Naive thymus-derived CD4-positive, alpha-beta T cell (primary cell): ENCODE measurements at regions not wholly inside any gene's neighbourhood (a gene's known extent, or its start where the extent isn't known, plus 50 kb on each side); places are given as distances from the start of the nearest gene placed in this dataset.

ENCODE experiments used
- ATAC-seq: fragments of 150-1000 bp; cut with Tn5 transposase; 2 replicates; pipeline ENCODE4 v1.10.0; 2021; ENCODE audit warnings: mild to moderate bottlenecking, moderate library complexity
- CTCF ChIA-PET: fragments of 350-600 bp; sonication (Branson Sonifier 250); formaldehyde crosslinking; loops from one replicate; lab custom pipeline; 2021; ENCODE audit warnings: antibody characterized with exemption; lab: Charles Lee
- POLR2A ChIA-PET: fragments of 350-600 bp; sonication (Branson Sonifier 250); formaldehyde crosslinking; loops from one replicate; lab custom pipeline; 2021; ENCODE audit warnings: antibody characterized with exemption, inconsistent platforms; lab: Charles Lee
- DNase-seq, 9 donors: peaks; one replicate each; pipeline versions ENCODE4 v3.0.0 to v3.0.0-alpha.2; 2020 to 2022; ENCODE audit warnings: mixed read lengths in 1 of 9
- H3K27ac ChIP-seq: one replicate; pipeline ENCODE4 v1.7.0; 2013; ENCODE audit warnings: mild to moderate bottlenecking, low read depth, low read length, moderate library complexity
- H3K27me3 ChIP-seq, 2 donors: one replicate each; pipeline ENCODE4 v1.7.0; 2013; ENCODE audit warnings: low read length in 2 of 2, mild to moderate bottlenecking in 2 of 2, moderate library complexity in 2 of 2; ENCODE audit not compliant: control insufficient read depth in 2 of 2, insufficient read depth in 2 of 2
- H3K36me3 ChIP-seq, 3 experiments: 1 replicate in 2 of 3; 2 replicates in 1 of 3; pipeline ENCODE4 v1.7.0; 2013; ENCODE audit warnings: low read length in 3 of 3, mild to moderate bottlenecking in 3 of 3, moderate library complexity in 1 of 3; ENCODE audit not compliant: insufficient read depth in 3 of 3, control insufficient read depth in 2 of 3
- H3K4me1 ChIP-seq, 2 donors: one replicate each; pipeline ENCODE4 v1.7.0; 2013; ENCODE audit warnings: low read length in 2 of 2, mild to moderate bottlenecking in 2 of 2, moderate library complexity in 1 of 2; ENCODE audit not compliant: control insufficient read depth in 2 of 2, insufficient read depth in 2 of 2
- H3K4me3 ChIP-seq: 2 replicates; pipeline ENCODE4 v1.7.0; 2013; ENCODE audit warnings: mild to moderate bottlenecking, low read length
- H3K9me3 ChIP-seq, 3 experiments: 1 replicate in 2 of 3; 2 replicates in 1 of 3; pipeline ENCODE4 v1.7.0; 2013; ENCODE audit warnings: low read length in 3 of 3; ENCODE audit not compliant: control insufficient read depth in 2 of 3
- H3K27ac Mint-ChIP-seq, 9 donors: one replicate each; pipeline ENCODE4 v1.8.0; 2020 to 2022; ENCODE audit warnings: mixed read lengths in 9 of 9, mild to moderate bottlenecking in 8 of 9, moderate library complexity in 5 of 9, inconsistent platforms in 2 of 9
- H3K27me3 Mint-ChIP-seq, 5 donors: one replicate each; pipeline ENCODE4 v1.8.0; 2021 to 2022; ENCODE audit warnings: mixed read lengths in 5 of 5, mild to moderate bottlenecking in 1 of 5
- H3K36me3 Mint-ChIP-seq, 5 donors: one replicate each; pipeline ENCODE4 v1.8.0; 2020 to 2022; ENCODE audit warnings: mixed read lengths in 5 of 5, mild to moderate bottlenecking in 3 of 5, inconsistent platforms in 1 of 5
- H3K4me1 Mint-ChIP-seq, 7 donors: one replicate each; pipeline ENCODE4 v1.8.0; 2020 to 2022; ENCODE audit warnings: mixed read lengths in 7 of 7, mild to moderate bottlenecking in 3 of 7, inconsistent platforms in 1 of 7
- H3K4me3 Mint-ChIP-seq, 10 donors: one replicate each; pipeline ENCODE4 v1.8.0; 2020 to 2022; ENCODE audit warnings: mild to moderate bottlenecking in 10 of 10, mixed read lengths in 10 of 10, moderate library complexity in 6 of 10, inconsistent platforms in 2 of 10
- H3K9me3 Mint-ChIP-seq, 11 donors: one replicate each; pipeline ENCODE4 v1.8.0; 2020 to 2022; ENCODE audit warnings: mixed read lengths in 11 of 11, mild to moderate bottlenecking in 4 of 11, inconsistent platforms in 1 of 11, moderate library complexity in 1 of 11
- intact Hi-C, 2 donors: fragments of 100-400 bp; cut with micrococcal nuclease; formaldehyde crosslinking; loops; one replicate each; pipeline ENCODE4 v1.15.1; 2023

DNA sequence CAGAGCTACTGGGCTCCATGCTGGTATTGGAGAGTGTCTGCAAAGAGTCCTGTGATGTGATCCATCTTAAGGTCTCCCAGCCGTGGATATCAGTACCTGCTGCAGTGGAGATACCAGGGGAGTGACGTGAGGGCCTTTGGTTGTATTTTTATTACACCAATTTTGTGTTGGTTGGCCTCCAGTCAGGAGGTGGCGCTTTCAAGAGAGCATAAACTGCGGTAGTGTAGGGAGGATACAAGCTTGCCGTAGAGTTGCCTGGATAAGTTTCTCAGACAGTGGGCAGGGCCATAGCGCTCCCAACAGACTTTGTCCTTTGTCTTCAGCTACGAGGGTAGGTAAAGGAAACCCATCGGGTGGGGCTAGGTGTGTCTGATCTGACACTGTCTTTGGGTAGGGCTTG, 113.0 kb upstream of the CEP162 start:
- H3K4me3 Mint-ChIP-seq: no peak overlapping the region
- H3K36me3 Mint-ChIP-seq: no peaks in the 10 kb centered on the region
- no peak overlapping the region for H3K27ac Mint-ChIP-seq
- H3K27me3 Mint-ChIP-seq: no peaks in the 10 kb centered on the region
- peaks cover 0 to 34% (median 11%) of the 10 kb centered on the region in 11 donors for H3K9me3 Mint-ChIP-seq
- no peaks in the 10 kb centered on the region for H3K4me1 Mint-ChIP-seq
- Histone ChIP-seq H3K27ac (no peak overlapping the region), H3K36me3 (no peaks in the 10 kb centered on the region), H3K27me3 (no peaks in the 10 kb centered on the region), H3K4me3 (no peak overlapping the region), H3K9me3 (no peaks in the 10 kb centered on the region), H3K4me1 (no peaks in the 10 kb centered on the region)
- intact Hi-C loops: no loop called here
- CTCF ChIA-PET: no interaction called here
- POLR2A ChIA-PET: no interaction called here
- no peak for ATAC-seq
- DNase-seq: no peak

DNA sequence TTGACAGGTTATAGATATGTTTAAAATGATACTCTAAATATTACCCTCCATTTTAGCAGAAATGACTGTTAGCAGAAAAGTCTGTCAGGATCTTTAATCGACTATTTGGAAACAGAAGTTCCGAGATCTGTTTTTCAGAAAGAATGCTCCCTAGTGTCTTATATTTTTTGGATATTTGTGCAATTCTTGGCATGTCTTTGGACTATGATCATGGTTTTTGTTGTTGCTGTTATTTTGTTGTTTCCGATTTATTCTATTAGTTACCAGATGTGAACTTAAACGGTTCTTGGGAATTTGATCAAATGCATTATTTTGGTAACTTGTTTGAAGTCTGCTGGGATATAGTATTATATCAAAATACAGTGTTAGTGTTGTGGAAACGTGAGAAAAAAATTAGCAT, 106.4 kb upstream of the CEP162 start:
- Histone ChIP-seq H3K9me3 (no peaks in the 10 kb centered on the region), H3K4me3 (no peak overlapping the region), H3K4me1 (no peaks in the 10 kb centered on the region), H3K27me3 (no peaks in the 10 kb centered on the region), H3K36me3 (no peaks in the 10 kb centered on the region), H3K27ac (no peak overlapping the region)
- peaks cover 0 to 28% (median 7%) of the 10 kb centered on the region in 11 donors for H3K9me3 Mint-ChIP-seq
- POLR2A ChIA-PET: no interaction called here
- H3K27ac Mint-ChIP-seq: no peak overlapping the region
- intact Hi-C loops: no loop called here
- CTCF ChIA-PET: no interaction called here
- no peaks in the 10 kb centered on the region for H3K4me1 Mint-ChIP-seq
- no peaks in the 10 kb centered on the region for H3K27me3 Mint-ChIP-seq
- DNase-seq (no peak), ATAC-seq (no peak)
- H3K36me3 Mint-ChIP-seq: no peaks in the 10 kb centered on the region
- H3K4me3 Mint-ChIP-seq: no peak overlapping the region

DNA sequence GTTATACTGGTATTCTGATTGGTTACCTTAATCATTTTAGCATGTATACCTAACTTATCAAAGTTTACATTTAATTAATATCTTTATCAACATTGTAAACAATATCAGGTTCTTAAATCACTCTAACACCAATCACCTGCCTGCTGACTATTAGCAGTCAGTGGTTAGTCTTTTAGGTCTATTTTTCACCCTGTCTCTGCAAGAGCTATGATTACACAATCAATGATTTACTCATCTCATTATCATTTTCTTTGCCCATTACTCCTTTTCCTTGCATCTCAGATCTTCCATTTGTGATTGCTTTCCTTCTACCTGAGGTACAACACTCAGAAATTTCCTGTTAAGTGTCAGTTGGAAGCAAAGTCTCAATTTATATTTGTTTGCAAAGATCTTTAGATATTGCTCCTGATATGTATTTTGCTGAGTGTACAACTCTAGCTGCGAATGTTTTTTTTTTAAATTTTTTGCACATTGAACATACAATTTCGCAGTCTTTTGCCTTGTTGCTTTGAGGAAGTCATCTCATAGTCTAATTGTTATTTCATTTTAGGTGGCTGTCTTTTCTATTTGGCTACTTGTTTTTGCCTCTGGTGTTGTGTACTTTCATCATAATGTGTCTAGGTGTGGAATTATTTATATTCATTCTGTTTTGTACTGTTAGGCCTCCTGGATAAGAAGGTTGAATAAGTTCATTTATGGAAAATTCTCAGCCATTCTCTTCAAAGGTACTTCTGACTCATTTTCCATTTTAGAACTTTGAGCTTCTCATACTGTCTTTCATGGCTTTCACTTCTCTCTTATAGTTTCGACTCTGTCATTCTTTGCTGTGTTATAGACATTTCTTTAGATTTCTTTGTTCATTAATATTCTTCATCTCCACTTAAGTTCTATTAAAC, 104.9 kb upstream of the CEP162 start:
- no peaks in the 10 kb centered on the region for H3K4me1 Mint-ChIP-seq
- Histone ChIP-seq H3K9me3 (no peaks in the 10 kb centered on the region), H3K4me3 (no peak overlapping the region), H3K4me1 (no peaks in the 10 kb centered on the region), H3K27ac (no peak overlapping the region), H3K36me3 (no peaks in the 10 kb centered on the region), H3K27me3 (no peaks in the 10 kb centered on the region)
- ATAC-seq (no peak), DNase-seq (no peak)
- H3K27ac Mint-ChIP-seq: no peak overlapping the region
- peaks cover 0 to 19% (median 7%) of the 10 kb centered on the region in 11 donors for H3K9me3 Mint-ChIP-seq
- ChIA-PET POLR2A (no interaction called here), CTCF (no interaction called here)
- H3K4me3 Mint-ChIP-seq: no peak overlapping the region
- no peaks in the 10 kb centered on the region for H3K27me3 Mint-ChIP-seq
- intact Hi-C loops: no loop called here
- no peaks in the 10 kb centered on the region for H3K36me3 Mint-ChIP-seq

DNA sequence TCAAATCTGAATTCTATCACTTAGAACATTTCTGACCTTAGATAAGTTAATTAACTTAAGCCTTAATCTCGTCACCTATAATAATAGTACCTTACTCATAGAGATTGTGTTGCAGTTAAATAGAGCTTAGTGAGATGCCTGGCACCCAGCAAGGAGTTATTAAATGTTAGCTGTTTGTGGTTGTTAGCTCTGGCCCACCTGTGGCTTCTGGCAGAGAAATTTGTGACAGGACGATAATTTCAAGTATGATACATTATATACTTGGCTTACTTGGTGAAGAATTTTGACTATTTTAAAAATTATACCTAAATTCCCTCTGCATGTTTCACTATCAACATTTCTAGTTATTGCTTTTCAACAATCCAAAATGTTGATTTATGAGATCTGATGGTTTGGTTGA, 102.9 kb upstream of the CEP162 start:
- Histone ChIP-seq H3K27me3 (no peaks in the 10 kb centered on the region), H3K27ac (no peak overlapping the region), H3K36me3 (no peaks in the 10 kb centered on the region), H3K4me3 (no peak overlapping the region), H3K4me1 (no peaks in the 10 kb centered on the region), H3K9me3 (no peaks in the 10 kb centered on the region)
- no peak for DNase-seq
- ChIA-PET CTCF (no interaction called here), POLR2A (no interaction called here)
- H3K36me3 Mint-ChIP-seq: no peaks in the 10 kb centered on the region
- H3K27ac Mint-ChIP-seq: no peak overlapping the region
- peaks cover 0 to 3% (median under 1%) of the 10 kb centered on the region in 11 donors for H3K9me3 Mint-ChIP-seq
- no peaks in the 10 kb centered on the region for H3K27me3 Mint-ChIP-seq
- H3K4me3 Mint-ChIP-seq: no peak overlapping the region
- intact Hi-C loops: no loop called here
- no peak for ATAC-seq
- H3K4me1 Mint-ChIP-seq: no peaks in the 10 kb centered on the region

DNA sequence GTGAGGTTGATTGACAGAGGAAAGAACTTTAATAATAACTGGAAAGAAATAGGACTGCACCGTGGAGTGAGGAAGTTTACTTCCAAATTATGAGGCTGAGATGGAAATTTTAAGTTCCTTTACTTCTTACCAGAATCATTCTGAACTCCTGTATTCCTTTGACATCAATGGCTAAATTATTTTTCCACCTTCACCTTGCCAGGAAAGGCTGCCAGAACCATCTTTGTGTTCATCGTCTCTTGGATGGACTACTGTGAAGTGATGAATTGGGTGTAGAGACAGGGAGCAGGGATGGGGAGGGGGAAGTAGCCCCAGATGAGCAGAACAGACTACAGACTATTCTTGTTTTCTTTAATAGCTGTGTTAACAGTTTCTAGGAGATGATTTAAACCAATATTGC, 102.1 kb upstream of the CEP162 start:
- H3K4me1 ChIP-seq: no peaks in the 10 kb centered on the region
- H3K4me1 Mint-ChIP-seq: no peaks in the 10 kb centered on the region
- peaks cover 0 to 1% (median 0%) of the 10 kb centered on the region in 11 donors for H3K9me3 Mint-ChIP-seq
- ChIA-PET CTCF (no interaction called here), POLR2A (no interaction called here)
- no peak overlapping the region for H3K27ac ChIP-seq
- H3K36me3 ChIP-seq: no peaks in the 10 kb centered on the region
- no peaks in the 10 kb centered on the region for H3K27me3 Mint-ChIP-seq
- no peak overlapping the region for H3K4me3 Mint-ChIP-seq
- intact Hi-C loops: no loop called here
- no peaks in the 10 kb centered on the region for H3K9me3 ChIP-seq
- H3K36me3 Mint-ChIP-seq: no peaks in the 10 kb centered on the region
- ATAC-seq (no peak), DNase-seq (no peak)
- H3K27ac Mint-ChIP-seq: no peak overlapping the region
- no peak overlapping the region for H3K4me3 ChIP-seq
- no peaks in the 10 kb centered on the region for H3K27me3 ChIP-seq

DNA sequence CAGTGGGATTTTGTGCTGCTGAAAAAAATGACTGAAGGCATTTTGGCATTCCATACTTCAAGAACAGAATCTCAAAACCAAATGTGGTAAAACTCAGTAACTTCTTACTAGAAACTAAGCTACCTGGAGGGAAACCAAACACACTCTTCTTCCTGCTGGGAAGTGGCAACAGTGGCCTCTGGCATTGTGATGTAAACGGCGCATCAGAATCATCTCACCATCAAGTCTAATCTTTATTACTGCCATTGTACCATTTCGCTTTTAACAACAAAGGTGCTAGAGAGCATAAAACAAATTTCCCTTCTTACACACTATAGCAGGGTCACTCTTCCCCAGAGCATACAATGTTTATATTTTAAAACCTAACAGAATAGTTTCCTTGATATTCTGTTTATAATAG, 101.6 kb upstream of the CEP162 start:
- no peaks in the 10 kb centered on the region for H3K4me1 Mint-ChIP-seq
- H3K36me3 Mint-ChIP-seq: no peaks in the 10 kb centered on the region
- H3K27me3 Mint-ChIP-seq: no peaks in the 10 kb centered on the region
- Histone ChIP-seq H3K4me3 (no peak overlapping the region), H3K36me3 (no peaks in the 10 kb centered on the region), H3K27me3 (no peaks in the 10 kb centered on the region), H3K27ac (no peak overlapping the region), H3K9me3 (no peaks in the 10 kb centered on the region), H3K4me1 (no peaks in the 10 kb centered on the region)
- ChIA-PET CTCF (no interaction called here), POLR2A (no interaction called here)
- no peak overlapping the region for H3K4me3 Mint-ChIP-seq
- no peak for ATAC-seq
- intact Hi-C loops: no loop called here
- DNase-seq: no peak
- H3K9me3 Mint-ChIP-seq: peaks cover 0 to 1% (median 0%) of the 10 kb centered on the region in 11 donors
- no peak overlapping the region for H3K27ac Mint-ChIP-seq

DNA sequence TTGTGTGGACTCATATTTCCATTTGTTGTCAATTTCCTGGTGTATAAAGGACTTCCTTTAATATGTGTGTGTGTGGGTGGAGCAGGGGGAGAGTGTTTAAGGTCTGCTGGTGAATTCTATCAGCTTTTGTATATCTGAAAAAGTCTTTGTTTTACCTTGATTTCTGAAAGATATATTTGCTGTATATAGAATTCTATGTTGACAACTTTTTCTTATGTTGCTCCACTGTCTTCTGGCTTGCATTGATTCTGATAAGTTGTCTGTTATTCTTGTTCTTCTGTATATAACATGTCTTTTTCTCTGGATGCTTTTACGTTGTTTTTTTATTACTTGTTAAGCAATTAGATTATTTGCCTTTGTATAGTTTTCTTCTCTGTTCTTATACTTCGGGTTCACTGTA, 90.0 kb upstream of the CEP162 start:
- POLR2A ChIA-PET: no interaction called here

More for the DNA sequence above, 90.0 kb upstream of the CEP162 start:
- intact Hi-C loops: no loop called here
- no peaks in the 10 kb centered on the region for H3K36me3 Mint-ChIP-seq
- ATAC-seq (no peak), DNase-seq (no peak)
- H3K4me1 ChIP-seq: no peaks in the 10 kb centered on the region
- no peak overlapping the region for H3K27ac Mint-ChIP-seq
- H3K27ac ChIP-seq: no peak overlapping the region
- no peak overlapping the region for H3K4me3 ChIP-seq
- H3K27me3 ChIP-seq: no peaks in the 10 kb centered on the region
- CTCF ChIA-PET: no interaction called here
- no peaks in the 10 kb centered on the region for H3K36me3 ChIP-seq
- H3K4me1 Mint-ChIP-seq: peaks cover 0 to 2% (median 0%) of the 10 kb centered on the region in 7 donors
- no peak overlapping the region for H3K4me3 Mint-ChIP-seq
- H3K9me3 ChIP-seq: no peaks in the 10 kb centered on the region
- H3K9me3 Mint-ChIP-seq: peaks cover 0 to 30% (median 9%) of the 10 kb centered on the region in 11 donors
- H3K27me3 Mint-ChIP-seq: peaks cover 0 to 16% (median 0%) of the 10 kb centered on the region in 5 donors
